Endothelial cell of umbilical vein (primary cell): ENCODE measurements at regions not wholly inside any gene's neighbourhood (a gene's known extent, or its start where the extent isn't known, plus 50 kb on each side); places are given as distances from the start of the nearest gene placed in this dataset.

ENCODE experiments used
- BruUV-seq: library from RNA; stranded (reverse); fragments of 400-500 nt; replicated peaks from 2 replicates; lab custom pipeline; 2021; lab: Mats Ljungman, UMichigan
- CTCF ChIA-PET: fragments of 300-600, 350-600 bp; sonication (Branson Sonifier 250); formaldehyde crosslinking; loops from one replicate; lab custom pipeline; 2021; ENCODE audit warnings: antibody characterized with exemption, inconsistent platforms; lab: Charles Lee
- POLR2A ChIA-PET: fragments of 300-600, 350-600 bp; sonication (Branson Sonifier 250); formaldehyde crosslinking; loops from one replicate; lab custom pipeline; 2021; ENCODE audit warnings: antibody characterized with exemption, inconsistent platforms; lab: Charles Lee
- DNase-seq: peaks from one replicate; pipeline ENCODE4 v3.0.0-alpha.2; 2011; ENCODE audit warnings: low read depth, low spot score
- FAIRE-seq: peaks from 2 replicates; lab custom pipeline; 2011; peaks lifted over from hg19 to GRCh38; lab: Jason Lieb, UNC
- H2AFZ ChIP-seq: 2 replicates; pipeline ENCODE4 v1.6.0; 2012; ENCODE audit warnings: low read depth, low read length, control low read depth, inconsistent platforms
- H3K27ac ChIP-seq: 2 replicates; pipeline ENCODE4 v1.5.1; 2011; ENCODE audit warnings: low read depth, mild to moderate bottlenecking, control low read depth, low read length, moderate library complexity; ENCODE audit not compliant: insufficient read depth
- H3K27me3 ChIP-seq, 2 experiments: 2 replicates each; pipeline versions ENCODE4 v1.6.0 to v1.6.1; 2011; ENCODE audit warnings: low read length in 2 of 2, mixed read lengths in 1 of 2; ENCODE audit not compliant: control insufficient read depth in 2 of 2, insufficient read depth in 2 of 2
- H3K36me3 ChIP-seq, 2 experiments: 2 replicates in 1 of 2; 3 replicates in 1 of 2; pipeline ENCODE4 v1.5.1; 2011; ENCODE audit warnings: low read length in 2 of 2, mild to moderate bottlenecking in 1 of 2, moderate library complexity in 1 of 2; ENCODE audit not compliant: control insufficient read depth in 2 of 2, insufficient read depth in 2 of 2; ENCODE audit errors: extremely low read depth in 1 of 2
- H3K4me1 ChIP-seq: 3 replicates; pipeline ENCODE4 v1.5.1; 2011; ENCODE audit warnings: mild to moderate bottlenecking, low read length; ENCODE audit not compliant: control insufficient read depth, insufficient read depth; ENCODE audit errors: extremely low read depth
- H3K4me2 ChIP-seq: 2 replicates; pipeline ENCODE4 v1.6.1; 2011; ENCODE audit warnings: low read length, control low read depth, mixed read lengths; ENCODE audit not compliant: insufficient read depth
- H3K4me3 ChIP-seq, 3 experiments: fragments of 200-600 bp in 1 of 3; sonication (generic), shearing (Covaris generic) in 1 of 3; replicated peaks in 1 of 3; 2 replicates each; pipeline ENCODE4 v1.5.1; 2011 to 2016; ENCODE audit warnings: control low read depth in 3 of 3, low read length in 3 of 3, mild to moderate bottlenecking in 2 of 3, inconsistent platforms in 1 of 3, low read depth in 1 of 3, moderate library complexity in 1 of 3; ENCODE audit not compliant: insufficient read depth in 1 of 3
- H3K79me2 ChIP-seq: 2 replicates; pipeline ENCODE4 v1.6.0; 2012; ENCODE audit warnings: low read length, inconsistent platforms; ENCODE audit not compliant: control insufficient read depth, insufficient read depth
- H3K9ac ChIP-seq: replicated peaks from 2 replicates; pipeline ENCODE3; 2011; ENCODE audit warnings: low read length, control low read depth; ENCODE audit not compliant: insufficient read depth; ENCODE audit errors: extremely low read depth
- H3K9me1 ChIP-seq: replicated peaks from 3 replicates; pipeline ENCODE4 v1.6.0; 2011; ENCODE audit warnings: mild to moderate bottlenecking, low read length; ENCODE audit not compliant: control insufficient read depth, insufficient read depth; ENCODE audit errors: extremely low read depth
- H3K9me3 ChIP-seq: replicated peaks from 2 replicates; pipeline ENCODE4 v1.5.1; 2012; ENCODE audit warnings: low read length, inconsistent platforms; ENCODE audit not compliant: control insufficient read depth, insufficient read depth
- H4K20me1 ChIP-seq: replicated peaks from 2 replicates; pipeline ENCODE3; 2011; ENCODE audit warnings: mild to moderate bottlenecking, low read length; ENCODE audit not compliant: control insufficient read depth, insufficient read depth; ENCODE audit errors: extremely low read depth
- EZH2 ChIP-seq: IDR thresholded peaks from 2 replicates; pipeline ENCODE4 v1.6.1; 2012; ENCODE audit warnings: borderline replicate concordance, low read depth, mild to moderate bottlenecking, moderate library complexity, low read length, inconsistent platforms; ENCODE audit not compliant: severe bottlenecking
- FOS ChIP-seq: IDR thresholded peaks from 2 replicates; pipeline ENCODE4 v1.6.1; 2011; ENCODE audit warnings: mild to moderate bottlenecking, low read length, moderate library complexity, borderline replicate concordance; ENCODE audit not compliant: insufficient read depth
- GATA2 ChIP-seq: IDR thresholded peaks from 2 replicates; pipeline ENCODE4 v1.7.0; 2011; ENCODE audit warnings: low read depth, mild to moderate bottlenecking, moderate library complexity, mixed read lengths, low read length; ENCODE audit not compliant: insufficient read length, insufficient read depth
- JUN ChIP-seq: IDR thresholded peaks from 2 replicates; pipeline ENCODE4 v1.6.1; 2011; ENCODE audit warnings: borderline replicate concordance, low read depth; ENCODE audit not compliant: insufficient read length, insufficient read depth
- MAX ChIP-seq: IDR thresholded peaks from 2 replicates; pipeline ENCODE4 v1.6.1; 2011; ENCODE audit not compliant: insufficient read depth, insufficient read length
- MYC ChIP-seq: IDR thresholded peaks from one replicate; pipeline ENCODE4 v1.6.1; 2011; ENCODE audit warnings: mild to moderate bottlenecking, low read depth, low read length
- POLR2A ChIP-seq: IDR thresholded peaks from 2 replicates; pipeline ENCODE4 v1.6.1; 2012; ENCODE audit warnings: low read depth, mild to moderate bottlenecking, control low read depth, low read length
- POLR2AphosphoS5 ChIP-seq: IDR thresholded peaks from 2 replicates; pipeline ENCODE4 v1.6.1; 2012; ENCODE audit warnings: low read depth, mild to moderate bottlenecking, control low read depth, low read length, moderate library complexity; ENCODE audit not compliant: insufficient read depth
- dilution Hi-C: fragments of 300-500 bp; cut with MboI; formaldehyde crosslinking; loops from one replicate; pipeline ENCODE4 v1.15.0; 2019; ENCODE audit warnings: low sequenced_read_pairs; ENCODE audit not compliant: extremely low pct_ligation_motif_present
- intact Hi-C: fragments of 100-400 bp; cut with micrococcal nuclease; formaldehyde crosslinking; loops from one replicate; pipeline ENCODE4 v1.10.0; 2022
- TF ChIP-seq, protein P1 (sequence below), 2 donors: IDR thresholded peaks; 1 replicate in 1 of 2; 2 replicates in 1 of 2; pipeline ENCODE4 v1.5.1; 2011; ENCODE audit warnings: low read length in 2 of 2, mild to moderate bottlenecking in 2 of 2, moderate library complexity in 2 of 2, control low read depth in 1 of 2, inconsistent platforms in 1 of 2, low read depth in 1 of 2; ENCODE audit not compliant: insufficient read depth in 1 of 2; ENCODE audit errors: extremely low read depth in 1 of 2

GRCh38 chr2:172181840-172182239 lies 79.1 kb upstream of the DLX2 start:
- dilution Hi-C loops = loop anchor here (25.0 kb wide), 1 partner anchor 255 kb away; the partner anchor contains the start of gene ITGA6
- no peak for FAIRE-seq
- no peak overlapping the region for H3K4me3 ChIP-seq
- H3K9ac ChIP-seq = no peak overlapping the region
- H3K79me2 ChIP-seq = no peaks in the 10 kb centered on the region
- TF ChIP-seq MYC (no peak), EZH2 (no peak), FOS (no peak), MAX (no peak), POLR2AphosphoS5 (no peak), GATA2 (no peak), JUN (no peak), POLR2A (no peak)
- TF ChIP-seq, protein P1, sequence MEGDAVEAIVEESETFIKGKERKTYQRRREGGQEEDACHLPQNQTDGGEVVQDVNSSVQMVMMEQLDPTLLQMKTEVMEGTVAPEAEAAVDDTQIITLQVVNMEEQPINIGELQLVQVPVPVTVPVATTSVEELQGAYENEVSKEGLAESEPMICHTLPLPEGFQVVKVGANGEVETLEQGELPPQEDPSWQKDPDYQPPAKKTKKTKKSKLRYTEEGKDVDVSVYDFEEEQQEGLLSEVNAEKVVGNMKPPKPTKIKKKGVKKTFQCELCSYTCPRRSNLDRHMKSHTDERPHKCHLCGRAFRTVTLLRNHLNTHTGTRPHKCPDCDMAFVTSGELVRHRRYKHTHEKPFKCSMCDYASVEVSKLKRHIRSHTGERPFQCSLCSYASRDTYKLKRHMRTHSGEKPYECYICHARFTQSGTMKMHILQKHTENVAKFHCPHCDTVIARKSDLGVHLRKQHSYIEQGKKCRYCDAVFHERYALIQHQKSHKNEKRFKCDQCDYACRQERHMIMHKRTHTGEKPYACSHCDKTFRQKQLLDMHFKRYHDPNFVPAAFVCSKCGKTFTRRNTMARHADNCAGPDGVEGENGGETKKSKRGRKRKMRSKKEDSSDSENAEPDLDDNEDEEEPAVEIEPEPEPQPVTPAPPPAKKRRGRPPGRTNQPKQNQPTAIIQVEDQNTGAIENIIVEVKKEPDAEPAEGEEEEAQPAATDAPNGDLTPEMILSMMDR (IDR thresholded peaks at IDR 0.05; ENCODE audit: extremely low read depth in 1 of 2, insufficient read depth in 1 of 2, low read depth in 1 of 2, low read length in 2 of 2) = no peak
- peaks cover 7% of the 10 kb centered on the region for H3K4me1 ChIP-seq
- no peaks in the 10 kb centered on the region for H3K27me3 ChIP-seq
- no peak for DNase-seq
- no peaks in the 10 kb centered on the region for H3K9me1 ChIP-seq
- CTCF ChIA-PET = interaction anchor here (1.0 to 3.3 kb wide), 2 partner anchors 96 to 280 kb away, joined by 7 to 9 read pairs; no protein-coding TSS in a partner anchor
- POLR2A ChIA-PET = no interaction called here
- no peaks in the 10 kb centered on the region for H4K20me1 ChIP-seq
- no peaks in the 10 kb centered on the region for H3K9me3 ChIP-seq
- H3K27ac ChIP-seq = no peak overlapping the region
- H3K4me2 ChIP-seq = no peak overlapping the region
- intact Hi-C loops = no loop called here
- no TSS peak for BruUV-seq
- H3K36me3 ChIP-seq = no peaks in the 10 kb centered on the region
- H2AFZ ChIP-seq = no peak overlapping the region
